SJCRH30 (cell line): ENCODE measurements at regions not wholly inside any gene's neighbourhood (a gene's known extent, or its start where the extent isn't known, plus 50 kb on each side); places are given as distances from the start of the nearest gene placed in this dataset.
A peak's percentile ranks its signal among the peaks of the same experiment; 100 is the strongest.

ENCODE experiments used
- DNase-seq, 2 experiments: peaks; one replicate each; pipeline ENCODE4 v3.0.0-alpha.2; 2015 to 2020
- H3K27ac ChIP-seq: fragments of 250-450 bp; sonication (Bioruptor Pico); 2 replicates; pipeline ENCODE4 v1.5.1; 2020; ENCODE audit warnings: mild to moderate bottlenecking, moderate library complexity
- H3K27me3 ChIP-seq: fragments of 250-450 bp; sonication (Bioruptor Pico); 2 replicates; pipeline ENCODE4 v1.5.1; 2020; ENCODE audit warnings: mild to moderate bottlenecking, moderate library complexity
- H3K36me3 ChIP-seq: fragments of 250-450 bp; sonication (Bioruptor Pico); 2 replicates; pipeline ENCODE4 v1.5.1; 2020; ENCODE audit warnings: mild to moderate bottlenecking, moderate library complexity
- H3K4me1 ChIP-seq: fragments of 250-450 bp; sonication (Bioruptor Pico); 2 replicates; pipeline ENCODE4 v1.5.1; 2020; ENCODE audit warnings: mild to moderate bottlenecking, moderate library complexity
- H3K4me3 ChIP-seq: fragments of 250-450 bp; sonication (Bioruptor Pico); 2 replicates; pipeline ENCODE4 v1.5.1; 2020; ENCODE audit warnings: mild to moderate bottlenecking, moderate library complexity
- H3K9me3 ChIP-seq: fragments of 250-450 bp; sonication (Bioruptor Pico); replicated peaks from 2 replicates; pipeline ENCODE4 v1.5.1; 2020; ENCODE audit warnings: mild to moderate bottlenecking, moderate library complexity

- 0 out of 2 replicates have a peak, but pooled peaks cover 4% of the 10 kb centered on the region for H3K4me1 ChIP-seq
Measured at GRCh38 chr11:8801121-8801520, 109.9 kb upstream of the AKIP1 start.

DNA sequence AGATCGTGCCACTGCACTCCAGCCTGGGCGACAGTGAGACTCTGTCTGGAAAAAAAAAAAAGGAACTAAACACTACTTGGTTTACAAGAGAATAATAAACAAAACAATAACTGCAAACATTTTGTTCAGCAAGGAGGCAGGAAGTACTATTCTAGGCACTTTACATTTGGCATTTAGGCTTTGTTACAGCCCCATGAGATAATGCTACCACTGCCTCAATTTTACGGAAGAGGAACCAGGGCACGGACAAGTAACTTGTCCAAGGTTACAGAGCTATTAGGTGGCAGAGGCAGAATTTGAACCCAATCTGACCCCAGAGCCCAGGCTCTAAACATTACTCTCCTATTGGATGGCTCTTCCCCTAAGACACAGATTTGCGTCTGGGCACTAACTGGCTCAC lies 108.7 kb upstream of the AKIP1 start:
- Histone ChIP-seq H3K4me3 (no peak overlapping the region), H3K27me3 (no peaks in the 10 kb centered on the region), H3K36me3 (peaks cover 35% of the 10 kb centered on the region), H3K4me1 (peaks cover 11% of the 10 kb centered on the region), H3K27ac (no peak overlapping the region), H3K9me3 (no peaks in the 10 kb centered on the region)
- DNase-seq: no peak

More at GRCh38 chr11:8801121-8801520, 109.9 kb upstream of the AKIP1 start:
- Histone ChIP-seq H3K27ac (no peak overlapping the region), H3K4me3 (no peak overlapping the region), H3K9me3 (no peaks in the 10 kb centered on the region), H3K36me3 (peaks cover 38% of the 10 kb centered on the region), H3K27me3 (no peaks in the 10 kb centered on the region)
- no peak for DNase-seq

GRCh38 chr11:8803973-8804372 lies 107.0 kb upstream of the AKIP1 start:
- no peak for DNase-seq
- Histone ChIP-seq H3K4me1 (peaks cover 26% of the 10 kb centered on the region), H3K36me3 (peaks cover 25% of the 10 kb centered on the region), H3K9me3 (no peaks in the 10 kb centered on the region), H3K4me3 (no peak overlapping the region), H3K27ac (no peak overlapping the region), H3K27me3 (no peaks in the 10 kb centered on the region)

DNA sequence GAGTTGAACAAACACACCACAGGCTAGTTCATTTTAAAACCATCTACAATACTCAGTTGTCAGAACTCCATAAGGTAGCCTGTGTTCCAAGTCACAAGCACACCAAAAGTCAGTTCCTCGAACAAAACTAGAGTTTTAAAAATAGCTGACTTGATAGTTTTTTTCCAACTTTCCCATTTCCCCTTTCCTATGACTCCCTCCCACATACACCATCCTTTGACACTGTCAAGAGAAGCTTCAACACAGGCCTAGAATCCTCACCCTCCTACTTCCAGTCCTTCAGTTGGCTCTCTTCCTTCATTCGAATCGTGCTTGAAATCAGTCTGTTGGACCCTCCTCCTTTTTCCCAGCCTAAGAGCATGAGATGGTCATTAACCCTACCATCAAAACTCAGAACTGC lies 105.7 kb upstream of the AKIP1 start:
- H3K9me3 ChIP-seq: no peaks in the 10 kb centered on the region
- peaks cover 17% of the 10 kb centered on the region for H3K36me3 ChIP-seq
- no peak overlapping the region for H3K4me3 ChIP-seq
- H3K27me3 ChIP-seq: no peaks in the 10 kb centered on the region
- peaks cover 27% of the 10 kb centered on the region for H3K4me1 ChIP-seq
- no peak for DNase-seq
- H3K27ac ChIP-seq: no peak overlapping the region

DNA sequence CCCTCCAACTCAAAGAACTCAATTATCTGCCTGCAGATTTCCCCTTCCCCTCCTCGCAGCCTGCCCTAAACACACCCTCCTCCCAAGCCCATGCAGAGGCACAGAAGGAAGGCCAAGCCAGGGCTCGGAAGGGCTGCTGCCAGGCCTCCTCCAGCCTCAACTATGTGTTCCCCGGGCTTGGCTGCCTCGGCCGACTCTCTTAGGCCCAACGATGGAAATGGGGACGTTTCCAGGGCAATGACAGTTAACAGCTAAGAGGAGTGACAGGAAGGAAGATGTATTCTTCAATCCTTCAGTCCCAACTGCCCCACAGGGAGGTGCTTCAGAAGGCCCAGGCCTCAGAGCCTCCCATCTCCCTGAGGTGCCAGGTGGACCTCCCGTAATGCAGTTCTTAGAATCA lies 104.0 kb upstream of the AKIP1 start:
- H3K4me1 ChIP-seq: peaks cover 35% of the 10 kb centered on the region
- H3K27me3 ChIP-seq: no peaks in the 10 kb centered on the region
- H3K4me3 ChIP-seq: no peak overlapping the region
- peak overlapping the region; percentile 92 for H3K27ac ChIP-seq
- no peaks in the 10 kb centered on the region for H3K9me3 ChIP-seq
- DNase-seq: no peak
- H3K36me3 ChIP-seq: peaks cover 11% of the 10 kb centered on the region; the same call in 1 of the 2 replicates

DNA sequence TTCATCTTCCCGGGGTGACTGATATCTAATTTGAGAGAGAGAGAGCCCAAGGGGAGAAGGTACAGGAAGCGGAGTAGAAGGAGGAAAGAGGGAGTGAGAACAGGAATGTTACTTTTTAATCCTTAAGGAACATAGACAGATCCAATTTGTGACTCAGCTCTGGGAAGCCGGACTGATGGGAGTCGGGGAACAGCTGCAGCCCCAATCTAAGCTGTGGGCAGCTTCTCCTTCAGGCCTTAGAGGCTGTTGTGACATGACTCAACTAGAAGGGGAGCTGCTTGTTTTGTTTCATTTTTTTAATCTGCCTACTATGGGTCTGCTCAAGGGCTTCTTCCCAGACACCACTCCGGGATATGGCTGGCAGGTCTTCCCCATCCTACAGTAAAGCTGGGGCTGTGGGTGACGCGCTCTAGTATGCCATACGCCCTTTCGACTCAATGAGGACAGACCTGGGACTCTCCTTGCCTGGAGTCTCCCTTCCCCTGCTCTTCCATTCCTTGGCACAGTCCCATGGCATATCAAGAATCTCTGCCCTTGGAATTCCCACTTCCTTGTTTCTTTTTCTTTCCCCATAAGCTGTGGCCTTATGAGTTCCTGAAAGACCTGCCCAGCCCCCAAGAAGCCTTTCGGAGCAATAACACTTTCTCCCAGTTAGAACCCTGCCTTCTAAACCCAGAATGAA lies 103.3 kb upstream of the AKIP1 start:
- Histone ChIP-seq H3K4me3 (peak overlapping the region; percentile 69), H3K27ac (peak overlapping the region; percentile 92), H3K4me1 (peaks cover 35% of the 10 kb centered on the region), H3K9me3 (no peaks in the 10 kb centered on the region), H3K36me3 (peaks cover 6% of the 10 kb centered on the region; the same call in 1 of the 2 replicates), H3K27me3 (no peaks in the 10 kb centered on the region)
- DNase-seq: peak; percentile 85 to 90

DNA sequence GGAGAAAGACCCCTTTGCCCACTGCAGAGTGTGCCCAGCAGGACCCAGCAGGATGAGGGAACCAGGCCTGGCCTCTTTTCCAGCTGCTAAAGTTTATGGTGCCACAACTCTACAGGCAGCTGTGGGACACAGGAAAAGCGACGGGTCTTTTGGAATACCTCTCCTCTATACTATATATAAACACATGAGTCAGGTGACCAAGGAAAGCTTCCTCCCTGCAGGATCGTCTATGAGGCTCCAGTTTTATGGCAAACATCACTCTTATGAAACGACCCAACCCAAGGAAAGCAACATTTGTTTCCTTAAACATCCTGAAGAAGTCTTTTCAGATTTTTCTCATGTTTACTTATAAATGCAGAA lies 102.8 kb upstream of the AKIP1 start:
- Histone ChIP-seq H3K9me3 (no peaks in the 10 kb centered on the region), H3K27ac (peak overlapping the region; percentile 92), H3K36me3 (peaks cover 2% of the 10 kb centered on the region; the same call in 1 of the 2 replicates), H3K4me3 (peak overlapping the region; percentile 69), H3K4me1 (peaks cover 39% of the 10 kb centered on the region), H3K27me3 (no peaks in the 10 kb centered on the region)
- DNase-seq: peak in 1 of 2 experiments; percentile 50

DNA sequence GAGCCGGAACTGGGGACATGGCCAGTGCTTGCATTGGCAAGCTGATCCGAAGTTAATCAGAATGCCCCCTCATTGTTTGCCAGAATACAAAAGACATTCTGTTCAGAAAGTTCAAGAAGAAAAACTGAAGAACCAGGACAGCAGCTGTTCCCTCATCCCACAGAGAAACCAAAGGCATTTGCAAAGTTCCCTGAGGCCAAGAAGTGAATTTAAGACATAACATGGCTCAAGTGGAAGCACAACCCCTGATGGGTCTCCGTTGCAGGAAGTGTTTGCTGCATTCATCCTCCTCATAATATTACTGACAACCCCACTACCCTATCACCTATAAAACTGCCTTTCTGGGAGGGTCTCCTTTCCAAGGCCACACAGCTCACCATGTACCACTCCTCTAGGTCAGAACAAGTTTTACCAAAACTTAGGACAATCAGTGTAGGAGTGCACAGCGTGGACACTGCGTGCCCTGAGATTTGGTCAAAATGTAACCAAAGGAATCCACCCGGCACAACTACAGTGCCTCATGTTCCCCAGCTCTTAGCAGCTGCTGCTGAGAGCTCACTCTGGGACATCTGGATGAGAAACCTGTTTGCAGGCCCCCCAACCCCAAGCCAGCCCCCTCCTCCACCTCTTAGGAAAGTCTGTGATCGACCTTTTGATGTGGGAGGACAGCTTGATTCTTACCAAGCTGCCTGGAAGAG lies 101.6 kb upstream of the AKIP1 start:
- DNase-seq: peak; percentile 68 to 89
- Histone ChIP-seq H3K27ac (peak overlapping the region; percentile 92), H3K27me3 (no peaks in the 10 kb centered on the region), H3K4me1 (peaks cover 51% of the 10 kb centered on the region), H3K9me3 (no peaks in the 10 kb centered on the region), H3K36me3 (peaks cover 2% of the 10 kb centered on the region; the same call in 1 of the 2 replicates), H3K4me3 (peak overlapping the region; percentile 69)

GRCh38 chr11:8809939-8810539 lies 101.0 kb upstream of the AKIP1 start:
- Histone ChIP-seq H3K4me3 (peak overlapping the region; percentile 69), H3K4me1 (peaks cover 57% of the 10 kb centered on the region), H3K36me3 (peaks cover 2% of the 10 kb centered on the region; the same call in 1 of the 2 replicates), H3K9me3 (no peaks in the 10 kb centered on the region), H3K27me3 (no peaks in the 10 kb centered on the region), H3K27ac (peak overlapping the region; percentile 92)
- no peak for DNase-seq

- peaks cover 2% of the 10 kb centered on the region; the same call in 1 of the 2 replicates for H3K36me3 ChIP-seq
- no peaks in the 10 kb centered on the region for H3K27me3 ChIP-seq
- peak; percentile 82 to 84 for DNase-seq
- peak overlapping the region; percentile 69 for H3K4me3 ChIP-seq
- no peaks in the 10 kb centered on the region for H3K9me3 ChIP-seq
- H3K4me1 ChIP-seq: peaks cover 61% of the 10 kb centered on the region
- peak overlapping the region; percentile 92 for H3K27ac ChIP-seq
Measured at GRCh38 chr11:8810540-8811301, 100.3 kb upstream of the AKIP1 start.

GRCh38 chr11:8811571-8811970 lies 99.4 kb upstream of the AKIP1 start:
- Histone ChIP-seq H3K27ac (no peak overlapping the region; the same call in 1 of the 2 replicates), H3K4me1 (peaks cover 55% of the 10 kb centered on the region), H3K9me3 (no peaks in the 10 kb centered on the region), H3K4me3 (no peak overlapping the region), H3K36me3 (no peaks in the 10 kb centered on the region), H3K27me3 (no peaks in the 10 kb centered on the region)
- DNase-seq: no peak

GRCh38 chr11:8812438-8812837 lies 98.6 kb upstream of the AKIP1 start:
- Histone ChIP-seq H3K4me3 (no peak overlapping the region), H3K4me1 (peaks cover 48% of the 10 kb centered on the region), H3K27me3 (no peaks in the 10 kb centered on the region), H3K36me3 (no peaks in the 10 kb centered on the region), H3K9me3 (no peaks in the 10 kb centered on the region), H3K27ac (no peak overlapping the region)
- DNase-seq: no peak

- DNase-seq: peak; percentile 79 to 93
- H3K27me3 ChIP-seq: no peaks in the 10 kb centered on the region
- 0 out of 2 replicates have a peak, but pooled peaks cover 2% of the 10 kb centered on the region for H3K36me3 ChIP-seq
- H3K4me3 ChIP-seq: no peak overlapping the region
- peaks cover 38% of the 10 kb centered on the region for H3K4me1 ChIP-seq
- peak overlapping the region; percentile 46 for H3K27ac ChIP-seq
- no peaks in the 10 kb centered on the region for H3K9me3 ChIP-seq
Measured at GRCh38 chr11:8813658-8814057, 97.3 kb upstream of the AKIP1 start.

GRCh38 chr11:8814209-8814922 lies 96.6 kb upstream of the AKIP1 start:
- Histone ChIP-seq H3K4me1 (peaks cover 34% of the 10 kb centered on the region), H3K27me3 (no peaks in the 10 kb centered on the region), H3K9me3 (no peaks in the 10 kb centered on the region), H3K4me3 (no peak overlapping the region), H3K36me3 (0 out of 2 replicates have a peak, but pooled peaks cover 3% of the 10 kb centered on the region), H3K27ac (peak overlapping the region; percentile 46)
- peak in 1 of 2 experiments; percentile 33 for DNase-seq
